A549 (cell line): ENCODE measurements at regions not wholly inside any gene's neighbourhood (a gene's known extent, or its start where the extent isn't known, plus 50 kb on each side); places are given as distances from the start of the nearest gene placed in this dataset.

ENCODE experiments used
- CBX2 ChIP-seq: fragments of 200-600 bp; sonication (generic); IDR thresholded peaks from 2 replicates; pipeline ENCODE4 v1.6.1; 2016; ENCODE audit warnings: low read depth, mild to moderate bottlenecking, borderline replicate concordance
- CHD4 ChIP-seq: fragments of 200-600 bp; sonication (generic); IDR thresholded peaks from 2 replicates; pipeline ENCODE4 v1.6.1; 2016; ENCODE audit warnings: antibody characterized with exemption, mild to moderate bottlenecking, borderline replicate concordance
- CTCF ChIP-seq: fragments of >200 bp; sonication (Bioruptor Twin); formaldehyde crosslinking; IDR thresholded peaks from 3 replicates; pipeline ENCODE4 v1.5.1; 2016
- ELK1 ChIP-seq: fragments of 150-350 bp; IDR thresholded peaks from 2 replicates; pipeline ENCODE4 v1.6.1; 2014; ENCODE audit warnings: low read depth, mild to moderate bottlenecking, low read length
- JUNB ChIP-seq: fragments of >200 bp; sonication (Bioruptor Twin); formaldehyde crosslinking; IDR thresholded peaks from 2 replicates; pipeline ENCODE4 v1.6.1; 2016
- KDM1A ChIP-seq: fragments of 200-600 bp; sonication (generic); IDR thresholded peaks from 2 replicates; pipeline ENCODE4 v1.6.1; 2016; ENCODE audit warnings: low read depth, mild to moderate bottlenecking
- NFE2L2 ChIP-seq: fragments of 150-350 bp; conservative IDR thresholded peaks from 2 replicates; pipeline ENCODE4 v1.6.1; 2014; ENCODE audit warnings: low read length
- POLR2A ChIP-seq: IDR thresholded peaks from 2 replicates; pipeline ENCODE4 v1.6.1; 2012; ENCODE audit warnings: mild to moderate bottlenecking, low read length
- RNF2 ChIP-seq: fragments of 200-600 bp; sonication (generic); IDR thresholded peaks from 2 replicates; pipeline ENCODE4 v1.6.1; 2016; ENCODE audit warnings: low read depth, mild to moderate bottlenecking, antibody characterized with exemption, moderate library complexity, borderline replicate concordance
- TF ChIP-seq, protein P1 (sequence below): fragments of 250-450 bp; sonication (Bioruptor Pico); IDR thresholded peaks from 2 replicates; pipeline ENCODE4 v1.5.0; 2021; ENCODE audit warnings: mild to moderate bottlenecking, moderate library complexity, borderline replicate concordance

- no peak for TF ChIP-seq CHD4
- no peak for TF ChIP-seq CTCF
- TF ChIP-seq CBX2 = no peak
- no peak for TF ChIP-seq JUNB
- no peak for TF ChIP-seq KDM1A
- TF ChIP-seq ELK1 = no peak
- TF ChIP-seq, protein P1, sequence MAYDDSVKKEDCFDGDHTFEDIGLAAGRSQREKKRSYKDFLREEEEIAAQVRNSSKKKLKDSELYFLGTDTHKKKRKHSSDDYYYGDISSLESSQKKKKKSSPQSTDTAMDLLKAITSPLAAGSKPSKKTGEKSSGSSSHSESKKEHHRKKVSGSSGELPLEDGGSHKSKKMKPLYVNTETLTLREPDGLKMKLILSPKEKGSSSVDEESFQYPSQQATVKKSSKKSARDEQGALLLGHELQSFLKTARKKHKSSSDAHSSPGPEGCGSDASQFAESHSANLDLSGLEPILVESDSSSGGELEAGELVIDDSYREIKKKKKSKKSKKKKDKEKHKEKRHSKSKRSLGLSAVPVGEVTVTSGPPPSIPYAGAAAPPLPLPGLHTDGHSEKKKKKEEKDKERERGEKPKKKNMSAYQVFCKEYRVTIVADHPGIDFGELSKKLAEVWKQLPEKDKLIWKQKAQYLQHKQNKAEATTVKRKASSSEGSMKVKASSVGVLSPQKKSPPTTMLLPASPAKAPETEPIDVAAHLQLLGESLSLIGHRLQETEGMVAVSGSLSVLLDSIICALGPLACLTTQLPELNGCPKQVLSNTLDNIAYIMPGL = no peak
- TF ChIP-seq POLR2A = no peak
- TF ChIP-seq RNF2 = no peak
- TF ChIP-seq NFE2L2 = no peak
These were observed 63.1 kb upstream of the BOC start for GRCh38 chr3:113148284-113148683.
